ENCODE measurements at regions not wholly inside any gene's neighbourhood (a gene's known extent, or its start where the extent isn't known, plus 50 kb on each side); places are given as distances from the start of the nearest gene placed in this dataset.

GRCh38 chr2:139940686-139941085 lies 1160.5 kb upstream of the NXPH2 start:
- TF ChIP-seq CTCF (conservative IDR thresholded peaks at IDR 0.05) (no peak), ZFX (IDR thresholded peaks at IDR 0.05) (no peak)
